Gastroesophageal sphincter (tissue), 4 donors: ENCODE measurements at regions not wholly inside any gene's neighbourhood (a gene's known extent, or its start where the extent isn't known, plus 50 kb on each side); places are given as distances from the start of the nearest gene placed in this dataset.

ENCODE experiments used
- ATAC-seq: fragments of 150-250 bp; one replicate; pipeline ENCODE4 v1.9.1; 2016; ENCODE audit warnings: mild to moderate bottlenecking, moderate library complexity
- H3K27ac ChIP-seq, 4 donors: fragments of 200-600 bp; sonication (generic) in 3 of 4; 1 replicate in 3 of 4; 2 replicates in 1 of 4; pipeline ENCODE4 v1.5.1; 2016 to 2019
- H3K27me3 ChIP-seq: fragments of 200-600 bp; sonication (generic); one replicate; pipeline ENCODE4 v1.5.1; 2019
- H3K36me3 ChIP-seq, 2 donors: fragments of 200-600 bp; sonication (generic); one replicate each; pipeline ENCODE4 v1.5.1; 2019; ENCODE audit warnings: control low read depth in 1 of 2
- H3K4me1 ChIP-seq, 3 donors: fragments of 200-600 bp; sonication (generic); 1 replicate in 2 of 3; 2 replicates in 1 of 3; pipeline ENCODE4 v1.5.1; 2016 to 2019; ENCODE audit warnings: control low read depth in 2 of 3
- H3K4me3 ChIP-seq, 2 donors: fragments of 200-600 bp; sonication (generic); one replicate each; pipeline ENCODE4 v1.5.1; 2019; ENCODE audit warnings: mild to moderate bottlenecking in 1 of 2, moderate library complexity in 1 of 2
- H3K9me3 ChIP-seq, 3 donors: fragments of 200-600 bp; sonication (generic); one replicate each; pipeline ENCODE4 v1.5.1; 2017 to 2019; ENCODE audit warnings: control low read depth in 2 of 3
- EP300 ChIP-seq: sonication (generic); formaldehyde crosslinking; IDR thresholded peaks from one replicate; pipeline ENCODE4 v1.6.1; 2017; ENCODE audit warnings: antibody characterized with exemption, mild to moderate bottlenecking
- POLR2A ChIP-seq, 2 donors: fragments of 450-650 bp; IDR thresholded peaks; one replicate each; pipeline ENCODE4 v1.6.1; 2017; ENCODE audit warnings: antibody characterized with exemption in 2 of 2, mild to moderate bottlenecking in 2 of 2, moderate library complexity in 1 of 2
- POLR2AphosphoS5 ChIP-seq: sonication (generic); formaldehyde crosslinking; IDR thresholded peaks from one replicate; pipeline ENCODE4 v1.6.1; 2017; ENCODE audit warnings: antibody characterized with exemption
- WGBS, 2 donors: methylation state at CpG; one replicate each; pipeline ENCODE4 v1.1.5; 2018; ENCODE audit warnings: low coverage in 1 of 2; 5-methylcytosine and 5-hydroxymethylcytosine counted together
- TF ChIP-seq, protein P1 (sequence below), 4 experiments: fragments of 200-600 bp in 2 of 4; fragments of 450-650 bp in 2 of 4; sonication (generic) in 1 of 4; IDR thresholded peaks; one replicate each; pipeline ENCODE4 v1.5.1; 2017 to 2019; ENCODE audit warnings: antibody characterized with exemption in 4 of 4, mild to moderate bottlenecking in 2 of 4, moderate library complexity in 2 of 4

DNA sequence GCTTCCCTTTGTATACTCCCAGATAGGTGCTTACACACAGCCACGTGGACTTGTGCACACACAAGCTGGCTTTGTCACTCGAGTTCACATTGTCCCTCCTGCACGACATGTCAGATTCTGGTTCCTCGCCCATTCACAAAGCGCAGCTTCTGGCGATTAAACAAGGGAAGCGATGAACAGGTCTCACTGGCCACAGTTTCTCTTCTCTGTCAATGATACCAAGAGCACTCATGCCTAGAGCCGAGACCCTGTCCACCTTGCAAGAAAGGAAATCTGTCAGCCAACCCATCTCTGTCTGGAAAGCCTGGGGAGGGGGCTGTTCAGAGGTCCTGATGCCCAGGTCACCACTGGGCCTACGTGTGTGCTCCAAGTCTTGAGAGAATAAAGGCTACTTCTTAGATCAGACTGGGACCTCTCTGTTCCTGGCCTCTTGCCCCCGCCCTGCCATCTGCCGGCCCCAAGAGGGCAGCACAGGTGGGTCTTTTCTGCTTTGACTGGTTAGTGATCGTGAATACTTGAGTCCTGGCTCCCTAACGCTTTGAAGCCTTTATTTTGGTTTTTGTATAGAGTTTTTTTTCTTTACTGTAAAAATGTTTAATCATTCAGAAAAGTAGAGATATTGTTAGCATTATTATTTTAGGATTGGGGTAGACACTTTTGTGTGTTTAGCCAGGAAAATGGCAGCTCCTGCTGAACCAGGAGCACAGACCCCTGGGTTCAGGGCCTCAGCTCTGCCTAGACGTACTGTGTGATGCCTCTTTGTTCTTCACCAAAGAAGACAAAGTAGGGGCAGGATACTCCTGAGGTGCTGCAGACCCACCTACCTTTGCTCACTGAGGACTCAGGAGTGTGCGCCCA is 104.7 kb downstream of the MRM1 start:
- Histone ChIP-seq H3K27ac (no peak overlapping the region), H3K27me3 (peaks cover 60% of the 10 kb centered on the region), H3K9me3 (no peaks in the 10 kb centered on the region), H3K36me3 (no peaks in the 10 kb centered on the region), H3K4me3 (no peak overlapping the region), H3K4me1 (peaks cover 0 to 6% (median 0%) of the 10 kb centered on the region in 3 donors)
- ATAC-seq = no peak
- no peak for TF ChIP-seq EP300
- TF ChIP-seq, protein P1, sequence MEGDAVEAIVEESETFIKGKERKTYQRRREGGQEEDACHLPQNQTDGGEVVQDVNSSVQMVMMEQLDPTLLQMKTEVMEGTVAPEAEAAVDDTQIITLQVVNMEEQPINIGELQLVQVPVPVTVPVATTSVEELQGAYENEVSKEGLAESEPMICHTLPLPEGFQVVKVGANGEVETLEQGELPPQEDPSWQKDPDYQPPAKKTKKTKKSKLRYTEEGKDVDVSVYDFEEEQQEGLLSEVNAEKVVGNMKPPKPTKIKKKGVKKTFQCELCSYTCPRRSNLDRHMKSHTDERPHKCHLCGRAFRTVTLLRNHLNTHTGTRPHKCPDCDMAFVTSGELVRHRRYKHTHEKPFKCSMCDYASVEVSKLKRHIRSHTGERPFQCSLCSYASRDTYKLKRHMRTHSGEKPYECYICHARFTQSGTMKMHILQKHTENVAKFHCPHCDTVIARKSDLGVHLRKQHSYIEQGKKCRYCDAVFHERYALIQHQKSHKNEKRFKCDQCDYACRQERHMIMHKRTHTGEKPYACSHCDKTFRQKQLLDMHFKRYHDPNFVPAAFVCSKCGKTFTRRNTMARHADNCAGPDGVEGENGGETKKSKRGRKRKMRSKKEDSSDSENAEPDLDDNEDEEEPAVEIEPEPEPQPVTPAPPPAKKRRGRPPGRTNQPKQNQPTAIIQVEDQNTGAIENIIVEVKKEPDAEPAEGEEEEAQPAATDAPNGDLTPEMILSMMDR (IDR thresholded peaks at IDR 0.05) = peak in 1 of 4 experiments; percentile 34
- no peak for TF ChIP-seq POLR2A (IDR thresholded peaks at IDR 0.05)
- TF ChIP-seq POLR2AphosphoS5 = no peak
- WGBS, 2 donors = 0 to 41% methylated on average over 2 to 12 of the region's 15 CpGs

DNA sequence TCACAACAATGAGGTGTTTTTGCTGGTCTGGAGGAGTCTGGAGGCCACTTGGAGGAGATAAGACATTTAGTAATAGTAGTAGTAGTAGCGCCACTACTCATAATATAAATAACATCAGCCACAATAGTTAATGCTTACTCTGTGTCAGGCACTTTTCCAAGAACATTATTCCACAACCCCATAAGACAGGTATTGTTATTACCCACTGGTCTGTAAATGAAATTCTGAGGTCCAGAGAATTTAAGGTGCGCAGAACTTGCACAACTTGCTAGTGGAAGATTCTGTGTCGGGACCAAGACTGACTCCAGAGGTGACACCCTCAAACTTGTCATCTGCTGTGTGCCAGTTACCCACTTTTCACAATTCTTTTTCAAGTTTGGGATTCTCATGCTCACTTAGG is 106.5 kb downstream of the MRM1 start:
- WGBS, 2 donors = 83 to 88% methylated on average over 3 of the region's 3 CpGs
- H3K4me1 ChIP-seq = peaks cover 0 to 6% (median 0%) of the 10 kb centered on the region in 3 donors
- H3K27me3 ChIP-seq = peaks cover 43% of the 10 kb centered on the region
- TF ChIP-seq POLR2AphosphoS5 (no peak), EP300 (no peak), POLR2A (IDR thresholded peaks at IDR 0.05) (no peak)
- TF ChIP-seq, protein P1 (IDR thresholded peaks at IDR 0.05) = no peak
- no peak for ATAC-seq
- no peaks in the 10 kb centered on the region for H3K9me3 ChIP-seq
- no peaks in the 10 kb centered on the region for H3K36me3 ChIP-seq
- no peak overlapping the region for H3K4me3 ChIP-seq
- no peak overlapping the region for H3K27ac ChIP-seq

DNA sequence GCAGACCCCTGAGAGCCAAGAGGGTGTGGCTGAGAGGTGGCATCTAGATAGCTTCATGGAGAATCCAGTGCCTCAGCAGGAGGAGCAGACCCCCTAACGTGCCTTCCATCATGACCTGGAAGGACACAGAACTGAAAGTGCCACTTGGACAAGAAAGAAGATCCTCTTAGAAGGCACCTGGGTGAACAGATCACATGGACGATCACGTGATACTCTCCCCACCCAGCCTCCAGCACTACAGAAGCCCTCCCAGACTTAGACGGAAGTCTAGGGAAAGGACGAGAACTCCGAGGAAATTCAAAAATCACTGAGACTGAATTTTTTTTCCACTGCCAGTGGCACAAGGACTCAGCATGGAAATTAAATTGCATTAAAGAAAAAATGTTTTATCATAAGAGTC is 113.4 kb downstream of the MRM1 start:
- 66 to 86% methylated on average over 6 of the region's 6 CpGs for WGBS, 2 donors
- H3K9me3 ChIP-seq = no peaks in the 10 kb centered on the region
- H3K4me3 ChIP-seq = no peak overlapping the region
- H3K27me3 ChIP-seq = peaks cover 51% of the 10 kb centered on the region
- TF ChIP-seq POLR2AphosphoS5 = no peak
- TF ChIP-seq POLR2A (IDR thresholded peaks at IDR 0.05) = no peak
- no peak for TF ChIP-seq EP300
- TF ChIP-seq, protein P1 (IDR thresholded peaks at IDR 0.05) = no peak
- no peaks in the 10 kb centered on the region for H3K4me1 ChIP-seq
- ATAC-seq = no peak
- no peaks in the 10 kb centered on the region for H3K36me3 ChIP-seq
- no peak overlapping the region for H3K27ac ChIP-seq

DNA sequence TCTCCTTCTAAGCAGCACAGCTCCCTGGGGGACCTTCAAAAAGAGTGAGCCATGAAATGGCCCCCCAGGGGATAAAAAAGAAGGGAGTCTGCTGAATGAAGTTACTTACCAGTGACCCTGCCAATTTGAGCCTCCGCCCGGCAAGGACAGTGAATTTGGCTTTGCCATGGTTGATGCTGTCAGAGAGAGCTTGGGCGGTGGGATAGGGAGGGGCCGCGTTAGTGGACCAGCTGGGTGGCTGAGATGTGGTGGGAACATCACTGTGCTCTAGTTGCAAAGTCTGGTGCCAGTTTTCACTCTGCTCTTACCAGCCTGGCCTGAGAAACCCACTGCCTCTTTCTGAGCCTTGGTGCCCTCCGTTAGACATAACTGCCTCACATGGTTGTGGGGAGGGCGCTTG is 114.6 kb downstream of the MRM1 start:
- 64% methylated on average over 6 of the region's 7 CpGs; no CpG with 5 or more reads in 1 of the 2 donors for WGBS, 2 donors
- H3K27me3 ChIP-seq = peaks cover 49% of the 10 kb centered on the region
- H3K4me3 ChIP-seq = no peak overlapping the region
- H3K4me1 ChIP-seq = no peaks in the 10 kb centered on the region
- no peak for ATAC-seq
- TF ChIP-seq EP300 (no peak), POLR2AphosphoS5 (no peak), POLR2A (IDR thresholded peaks at IDR 0.05) (no peak)
- TF ChIP-seq, protein P1 (IDR thresholded peaks at IDR 0.05) = no peak
- no peaks in the 10 kb centered on the region for H3K36me3 ChIP-seq
- H3K27ac ChIP-seq = no peak overlapping the region
- no peaks in the 10 kb centered on the region for H3K9me3 ChIP-seq

DNA sequence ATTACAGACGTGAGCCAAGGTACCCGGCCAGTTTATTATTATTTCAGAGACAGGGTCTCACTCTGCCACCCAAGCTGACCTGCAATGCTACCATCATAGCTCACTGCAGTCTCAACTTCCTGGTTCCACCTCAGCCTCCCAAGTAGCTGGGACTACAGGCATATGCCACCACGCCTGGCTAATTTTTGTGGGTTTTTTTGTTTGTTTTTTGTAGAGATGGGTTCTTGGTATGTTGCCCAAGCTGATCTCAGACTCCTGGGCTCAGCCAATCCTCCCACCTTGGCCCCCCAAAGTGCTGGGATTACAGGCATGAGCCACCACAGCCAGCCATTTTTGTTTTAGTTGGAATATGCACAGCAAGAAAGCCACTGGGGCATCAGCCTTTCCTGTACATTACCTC is 115.7 kb downstream of the MRM1 start:
- Histone ChIP-seq H3K36me3 (no peaks in the 10 kb centered on the region), H3K27ac (no peak overlapping the region), H3K9me3 (no peaks in the 10 kb centered on the region), H3K4me3 (no peak overlapping the region), H3K27me3 (peaks cover 47% of the 10 kb centered on the region), H3K4me1 (peaks cover 0 to 7% (median 0%) of the 10 kb centered on the region in 3 donors)
- 67 to 72% methylated on average over 3 of the region's 3 CpGs for WGBS, 2 donors
- ATAC-seq = no peak
- TF ChIP-seq POLR2AphosphoS5 (no peak), POLR2A (IDR thresholded peaks at IDR 0.05) (no peak), EP300 (no peak)
- TF ChIP-seq, protein P1 (IDR thresholded peaks at IDR 0.05) = no peak
